ENCODE measurements at regions not wholly inside any gene's neighbourhood (a gene's known extent, or its start where the extent isn't known, plus 50 kb on each side); places are given as distances from the start of the nearest gene placed in this dataset.

GRCh38 chr10:55277549-55277948 is 476.5 kb upstream of the PCDH15 start:
- no peak for TF ChIP-seq CTCF (IDR thresholded peaks at IDR 0.05)
- TF ChIP-seq POLR2A (IDR thresholded peaks at IDR 0.05): no peak
- no peak for TF ChIP-seq EP300 (IDR thresholded peaks at IDR 0.05)

Data from tibial nerve (tissue), 4 donors.